ENCODE measurements at regions not wholly inside any gene's neighbourhood (a gene's known extent, or its start where the extent isn't known, plus 50 kb on each side); places are given as distances from the start of the nearest gene placed in this dataset.

DNA sequence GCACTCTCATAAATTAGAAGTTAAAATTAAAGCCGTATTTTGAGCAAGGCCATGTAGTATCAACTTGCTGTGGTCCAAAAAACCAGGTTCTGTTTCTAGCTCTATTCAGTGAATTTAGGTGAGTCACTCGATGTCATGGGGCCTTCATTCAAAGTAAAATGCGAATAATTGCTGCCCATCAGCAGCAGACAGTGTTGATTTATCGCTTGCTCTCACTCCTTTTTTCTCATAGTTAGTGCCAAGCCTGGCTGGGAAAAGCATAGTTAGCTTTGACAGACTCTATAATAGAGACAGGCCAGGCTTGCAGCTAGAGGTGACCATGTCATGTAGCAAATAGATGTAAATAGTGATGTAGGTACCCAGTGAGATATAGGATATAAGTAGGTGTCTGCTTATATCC, 136.0 kb downstream of the EDN1 start:
- DNase-seq = no peak

DNA sequence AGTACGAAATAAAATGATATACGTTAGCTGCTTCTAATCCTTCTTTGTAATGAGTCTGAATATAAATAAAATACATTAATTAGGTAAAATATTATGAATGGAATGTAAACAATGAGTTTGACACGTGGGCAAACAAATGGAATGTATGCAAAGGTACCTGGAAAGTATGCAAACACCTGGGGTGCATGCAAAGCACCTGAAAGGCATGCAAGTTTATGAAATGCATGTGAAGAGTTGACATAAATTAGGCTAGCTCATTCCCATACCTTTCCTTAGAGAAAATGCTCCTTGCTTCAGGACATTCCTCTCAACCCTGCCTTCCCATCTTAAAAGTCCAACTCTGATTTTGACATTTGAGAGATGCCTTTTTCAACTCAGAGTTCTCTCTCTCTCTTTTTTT, 140.9 kb downstream of the EDN1 start:
- DNase-seq = no peak

DNA sequence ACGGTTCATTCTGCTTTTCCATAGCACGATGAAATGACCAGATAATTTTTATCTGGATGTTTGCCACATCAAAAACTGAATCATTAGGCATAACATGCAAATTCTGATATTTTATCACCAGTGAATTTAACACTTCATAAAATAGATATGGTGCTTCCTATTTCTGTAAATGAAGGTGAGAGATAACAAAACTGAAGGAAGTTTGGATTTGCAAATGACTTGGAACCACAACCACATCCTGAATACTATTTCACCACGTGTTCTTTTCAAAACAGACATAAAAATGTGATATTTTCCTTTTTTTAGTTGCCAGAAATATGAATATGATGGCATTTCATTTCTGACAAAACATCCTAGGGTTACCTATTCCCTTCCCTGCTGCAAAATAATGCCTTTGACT, 146.1 kb downstream of the EDN1 start:
- no peak for DNase-seq

DNA sequence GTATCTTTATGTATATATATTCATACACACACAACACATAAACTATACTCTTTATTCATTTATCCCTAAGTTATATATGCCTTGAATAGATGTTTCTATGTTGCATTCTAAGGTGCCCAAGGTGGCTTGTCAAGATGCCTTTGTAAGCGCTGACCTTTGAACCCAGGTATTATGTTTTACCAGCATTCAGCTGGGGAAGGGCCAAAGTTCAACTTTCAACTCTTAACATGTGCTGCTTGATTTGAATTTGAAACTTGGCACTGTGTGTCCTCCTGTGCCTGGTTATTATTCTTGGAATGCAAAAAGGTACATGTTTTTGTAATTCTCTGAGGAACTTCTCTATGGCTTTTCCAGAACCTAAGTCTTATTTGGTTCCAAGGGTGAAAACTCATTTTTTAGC, 146.5 kb downstream of the EDN1 start:
- DNase-seq = no peak

DNA sequence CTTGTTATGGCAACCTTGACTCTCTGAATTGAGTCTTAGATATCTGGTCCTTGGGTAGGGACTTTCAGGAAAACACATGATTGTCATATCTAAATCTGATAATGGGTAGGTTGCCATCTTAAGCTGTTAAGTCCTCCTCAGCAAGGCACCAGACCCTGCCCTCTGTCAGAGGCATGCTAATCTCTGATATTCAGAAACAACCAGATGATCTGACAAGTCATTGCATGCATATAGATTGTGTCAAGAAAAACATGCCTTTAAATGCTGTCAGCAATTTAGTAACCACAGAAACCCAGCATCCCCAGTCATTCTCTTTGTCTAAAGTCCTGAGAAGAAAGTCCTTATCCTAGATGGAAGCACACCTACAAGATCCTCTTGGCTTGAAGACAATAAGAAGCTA, 149.1 kb downstream of the EDN1 start:
- DNase-seq = no peak

DNA sequence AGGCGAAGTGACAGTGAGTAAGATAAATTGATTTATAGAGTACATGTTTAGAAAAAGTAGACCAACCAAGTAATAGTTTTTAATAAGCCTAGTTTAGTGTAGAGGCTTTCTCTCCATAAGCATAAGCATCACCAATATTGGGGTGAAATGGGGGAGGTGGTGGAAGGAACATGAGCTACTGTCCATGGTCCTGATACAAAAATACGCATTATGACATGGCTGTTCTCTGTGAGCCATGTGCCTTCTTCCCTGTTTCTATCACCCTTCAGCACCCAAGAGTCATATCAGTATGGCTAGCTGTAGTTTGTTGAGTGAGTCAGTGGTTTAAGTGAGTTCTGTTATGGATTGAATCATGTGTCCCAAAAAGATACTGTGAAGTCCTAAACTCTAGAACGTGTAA, 150.8 kb downstream of the EDN1 start:
- no peak for DNase-seq

DNA sequence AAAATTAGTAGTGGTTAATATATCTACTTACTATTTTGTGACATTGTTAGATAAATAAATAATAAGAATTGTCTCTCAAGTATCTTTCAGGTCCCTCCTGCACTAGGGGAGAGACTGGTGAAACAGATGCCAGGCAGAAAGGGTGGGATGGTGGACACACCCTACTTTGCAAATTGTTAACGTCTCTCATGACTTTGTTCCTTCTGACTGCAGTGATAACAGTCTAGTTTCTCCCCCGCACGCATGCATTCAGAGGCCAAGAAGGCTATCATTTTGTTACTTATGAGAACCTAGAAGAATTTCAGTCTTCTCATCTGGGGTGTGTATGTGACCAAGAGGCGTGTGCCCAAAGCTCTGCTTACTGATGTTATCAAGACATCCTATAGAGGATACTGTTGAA, 152.3 kb downstream of the EDN1 start:
- DNase-seq = no peak

DNA sequence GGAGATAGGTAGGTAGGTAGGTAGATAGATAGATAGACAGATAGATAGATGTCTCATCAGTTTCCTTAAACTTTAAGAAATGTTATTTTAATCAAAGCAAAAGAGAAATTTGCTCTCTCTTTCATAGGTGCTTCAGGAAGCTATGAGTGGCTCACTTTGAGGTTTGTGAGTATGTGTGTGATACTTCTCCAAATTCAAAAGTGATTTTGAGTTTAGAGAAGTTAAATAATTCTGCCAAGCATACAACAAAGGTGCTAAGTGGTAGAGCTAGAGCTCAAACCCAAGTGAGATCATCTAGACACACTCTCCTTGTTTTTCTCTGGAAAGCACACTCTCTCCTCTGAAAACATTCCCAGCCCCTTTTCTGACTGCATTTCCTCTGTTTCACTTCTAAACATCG, 156.2 kb downstream of the EDN1 start:
- DNase-seq = no peak

DNA sequence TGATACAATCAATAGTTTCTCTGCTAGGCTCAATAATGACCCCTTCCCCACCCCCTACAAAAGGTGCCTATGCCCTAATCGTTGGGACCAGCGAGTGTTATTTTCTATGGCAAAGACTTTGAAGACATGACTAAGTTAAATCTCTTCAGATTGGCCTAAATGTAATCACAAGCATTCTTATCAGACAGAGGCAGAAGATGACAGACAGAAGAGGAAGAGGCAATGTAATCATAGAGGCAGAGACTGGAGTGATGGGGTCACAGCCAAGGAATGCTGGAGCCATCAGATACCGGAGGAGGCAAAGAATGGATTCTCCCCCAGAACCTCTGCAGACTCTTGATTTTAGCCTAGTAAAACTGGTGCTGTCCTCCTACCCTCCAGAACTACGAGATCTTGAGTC, 159.3 kb downstream of the EDN1 start:
- DNase-seq = no peak

DNA sequence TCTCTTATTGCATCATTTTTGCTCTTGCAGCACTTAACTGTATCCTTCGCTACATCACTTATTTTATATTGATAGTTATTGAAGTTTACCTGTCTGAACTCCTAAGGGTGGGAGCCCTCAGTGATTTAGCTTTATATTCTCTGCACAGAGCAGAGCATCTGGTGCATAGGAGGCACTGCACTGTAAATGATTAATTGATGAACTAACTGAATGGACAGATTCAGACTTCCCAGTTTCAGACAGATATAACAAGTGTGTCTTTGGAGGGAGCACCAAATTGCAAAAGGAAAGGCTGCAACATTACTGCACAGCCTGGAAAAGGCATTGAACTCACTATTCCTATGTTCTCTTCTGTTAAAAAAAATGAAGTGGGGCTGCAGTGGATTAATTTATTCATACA, 160.3 kb downstream of the EDN1 start:
- no peak for DNase-seq

DNA sequence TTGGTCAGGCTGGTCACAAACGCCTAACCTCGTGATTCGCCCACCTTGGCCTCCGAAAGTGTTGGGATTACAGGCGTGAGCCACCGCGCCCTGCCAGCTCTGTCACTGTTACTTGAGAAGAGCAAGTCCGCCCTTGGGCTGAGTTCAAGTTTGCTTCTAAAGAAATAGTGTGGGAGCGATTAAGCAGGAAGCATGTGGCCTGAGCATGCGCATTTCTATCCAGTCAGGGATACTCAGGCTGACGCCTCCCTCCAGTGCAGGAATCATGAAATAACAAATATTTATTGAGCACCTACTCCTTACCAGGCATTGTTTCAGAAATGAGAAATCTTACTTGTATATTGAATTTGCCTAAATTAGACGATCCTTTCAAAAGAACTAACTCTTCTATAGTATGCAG, 166.2 kb downstream of the EDN1 start:
- DNase-seq = no peak

DNA sequence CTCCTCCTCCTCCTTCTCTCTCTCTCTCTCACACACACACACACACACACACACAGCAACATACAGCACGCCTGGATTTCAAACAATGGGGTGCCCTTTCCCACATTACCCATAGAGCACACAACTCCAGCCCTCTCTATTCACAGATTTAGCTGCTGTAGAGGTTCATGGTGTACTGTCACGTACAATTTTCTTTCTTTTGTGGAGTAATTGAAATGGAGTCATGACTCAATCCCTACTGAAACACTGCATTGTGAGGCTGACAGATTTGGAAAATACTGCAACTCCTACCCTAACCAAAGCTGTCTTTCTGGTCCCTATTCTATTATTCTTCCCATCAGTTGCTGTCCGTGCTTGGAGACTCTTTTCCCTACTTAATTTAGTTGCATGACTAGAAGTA, 166.9 kb downstream of the EDN1 start:
- no peak for DNase-seq

DNA sequence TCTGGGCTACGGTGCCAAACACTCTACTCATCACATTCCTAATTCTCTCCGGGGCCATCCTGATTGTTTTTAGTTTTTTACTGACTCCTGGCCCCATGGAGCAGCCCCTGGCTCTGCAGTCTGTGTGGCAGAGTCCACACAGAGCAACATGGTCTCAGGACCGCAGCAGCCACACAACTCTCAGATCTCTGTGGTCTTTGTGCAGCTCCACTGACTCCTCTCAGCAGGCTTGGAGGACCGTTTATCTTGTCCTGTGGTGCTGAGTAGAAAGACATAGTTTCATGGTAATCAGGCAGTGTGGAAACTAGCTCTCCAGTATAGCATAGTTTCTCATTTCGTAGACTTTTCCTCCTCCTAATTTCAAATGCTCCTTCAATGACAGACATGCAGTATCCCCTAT, 168.4 kb downstream of the EDN1 start:
- no peak for DNase-seq

DNA sequence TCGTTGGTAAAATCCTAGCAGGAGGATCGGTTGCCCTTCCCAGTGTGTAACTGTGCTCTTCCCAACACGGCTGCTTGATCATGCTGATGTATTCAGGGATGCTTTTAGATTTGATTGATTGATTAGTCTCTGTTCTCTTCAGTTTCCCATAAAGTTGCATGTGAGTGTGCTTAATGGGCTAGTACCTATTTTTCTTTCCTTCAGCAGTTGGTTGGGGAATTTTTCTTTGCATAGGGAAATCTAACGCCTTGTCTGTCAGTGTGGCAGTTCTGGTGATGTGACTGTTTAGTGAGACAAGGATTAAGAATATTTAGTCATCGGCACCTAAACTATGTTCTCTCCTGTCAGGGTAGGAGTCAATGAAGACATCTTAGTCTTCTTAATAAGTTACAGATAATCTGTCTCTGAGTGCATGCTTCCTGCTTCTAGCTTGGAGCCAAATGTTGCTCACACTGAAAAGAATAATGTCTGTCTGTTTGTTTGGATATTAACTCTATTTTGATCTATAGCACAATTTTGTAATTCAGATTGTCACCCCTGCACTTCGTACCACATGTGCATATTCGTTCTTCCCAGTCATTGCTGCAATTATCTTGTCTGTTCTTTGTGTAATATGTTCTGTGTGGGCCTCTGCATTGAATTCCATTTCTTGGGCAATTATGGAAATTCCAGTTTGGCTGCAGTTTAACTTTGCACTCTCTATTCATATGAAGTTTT, 169.9 kb downstream of the EDN1 start:
- no peak for DNase-seq

DNA sequence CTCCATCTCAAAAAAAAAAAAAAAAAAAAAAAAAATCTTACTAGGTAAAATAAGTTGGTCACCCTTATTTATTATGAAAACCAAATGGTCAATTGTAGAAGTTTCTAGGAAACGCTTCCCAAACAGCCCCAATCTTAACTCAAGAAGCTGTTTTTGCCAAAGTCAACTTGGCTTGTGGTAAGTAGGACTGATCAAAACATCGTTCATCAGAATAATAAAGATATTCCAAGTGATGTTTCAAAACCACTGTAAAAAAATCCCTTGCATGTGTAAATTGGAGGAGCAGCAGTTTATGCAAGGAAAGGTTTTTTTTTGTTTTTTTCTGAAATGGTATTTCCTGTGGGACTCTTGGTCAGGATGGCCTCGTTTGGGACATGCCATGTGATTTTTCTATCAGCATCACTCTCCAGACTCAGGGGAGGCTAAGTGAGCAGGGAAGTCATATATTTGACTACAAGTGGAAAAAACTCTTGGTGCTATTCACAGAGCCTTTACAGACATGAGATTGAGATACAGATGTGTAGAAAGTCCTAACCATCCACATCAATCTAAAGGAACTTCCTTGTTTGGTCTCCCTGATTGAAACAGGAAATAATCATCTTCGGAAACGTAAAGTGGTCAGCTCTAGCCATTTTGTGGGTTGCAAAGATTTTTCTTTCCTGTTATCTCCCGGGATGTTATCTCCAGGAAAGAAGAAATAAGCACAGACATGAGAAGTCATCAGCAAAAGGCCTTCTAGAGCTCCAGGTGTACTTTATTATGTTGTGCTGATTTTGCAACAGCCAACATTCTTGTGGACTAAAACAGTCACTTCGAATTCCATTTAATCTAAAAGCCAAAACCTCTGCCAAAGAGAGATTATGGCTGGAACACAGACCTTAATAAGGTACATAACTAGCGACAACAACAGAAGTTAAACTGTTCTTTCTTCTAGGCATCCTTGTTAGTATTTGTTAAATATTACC, 177.8 kb downstream of the EDN1 start:
- no peak for DNase-seq

DNA sequence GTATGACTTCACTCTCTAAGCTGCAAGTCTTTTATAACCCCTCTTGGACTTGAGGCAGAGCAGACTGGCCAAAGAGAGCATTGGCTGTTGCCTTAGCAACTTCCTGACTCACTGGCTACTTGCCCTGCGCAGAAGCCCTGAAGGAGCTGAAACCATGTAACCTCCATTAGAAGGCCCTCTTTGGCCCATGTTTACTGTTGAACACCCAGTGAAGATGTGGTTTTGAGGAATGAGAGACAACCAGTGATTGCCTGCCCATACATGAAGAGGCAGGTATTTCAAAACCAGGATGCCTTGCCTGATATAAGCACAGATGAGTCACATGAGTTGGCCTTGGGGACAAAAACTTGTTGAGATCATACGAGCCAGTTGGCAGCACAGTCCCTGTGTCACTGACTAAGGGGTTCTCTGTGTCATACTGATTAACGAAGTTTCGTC, 182.5 kb downstream of the EDN1 start:
- DNase-seq = no peak

DNA sequence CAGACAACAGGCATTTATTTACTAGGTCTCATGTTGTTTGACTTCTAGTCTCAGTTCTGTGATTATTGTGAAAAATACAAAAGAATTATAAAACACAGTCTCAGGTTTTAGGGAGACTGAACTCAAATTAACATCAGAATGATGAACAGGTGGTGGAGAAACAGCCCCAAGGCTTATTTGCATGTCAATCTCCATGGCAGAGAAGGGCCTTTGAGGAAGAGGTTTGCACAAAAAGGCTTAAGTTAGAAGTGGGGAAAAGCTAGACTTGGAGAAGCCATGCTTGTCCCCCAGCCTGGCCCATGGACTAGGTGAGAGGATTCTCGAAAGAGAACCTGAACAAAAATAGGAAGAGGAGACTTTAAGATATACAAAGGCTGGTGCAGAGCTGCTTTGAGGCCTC, 183.3 kb downstream of the EDN1 start:
- DNase-seq = no peak

DNA sequence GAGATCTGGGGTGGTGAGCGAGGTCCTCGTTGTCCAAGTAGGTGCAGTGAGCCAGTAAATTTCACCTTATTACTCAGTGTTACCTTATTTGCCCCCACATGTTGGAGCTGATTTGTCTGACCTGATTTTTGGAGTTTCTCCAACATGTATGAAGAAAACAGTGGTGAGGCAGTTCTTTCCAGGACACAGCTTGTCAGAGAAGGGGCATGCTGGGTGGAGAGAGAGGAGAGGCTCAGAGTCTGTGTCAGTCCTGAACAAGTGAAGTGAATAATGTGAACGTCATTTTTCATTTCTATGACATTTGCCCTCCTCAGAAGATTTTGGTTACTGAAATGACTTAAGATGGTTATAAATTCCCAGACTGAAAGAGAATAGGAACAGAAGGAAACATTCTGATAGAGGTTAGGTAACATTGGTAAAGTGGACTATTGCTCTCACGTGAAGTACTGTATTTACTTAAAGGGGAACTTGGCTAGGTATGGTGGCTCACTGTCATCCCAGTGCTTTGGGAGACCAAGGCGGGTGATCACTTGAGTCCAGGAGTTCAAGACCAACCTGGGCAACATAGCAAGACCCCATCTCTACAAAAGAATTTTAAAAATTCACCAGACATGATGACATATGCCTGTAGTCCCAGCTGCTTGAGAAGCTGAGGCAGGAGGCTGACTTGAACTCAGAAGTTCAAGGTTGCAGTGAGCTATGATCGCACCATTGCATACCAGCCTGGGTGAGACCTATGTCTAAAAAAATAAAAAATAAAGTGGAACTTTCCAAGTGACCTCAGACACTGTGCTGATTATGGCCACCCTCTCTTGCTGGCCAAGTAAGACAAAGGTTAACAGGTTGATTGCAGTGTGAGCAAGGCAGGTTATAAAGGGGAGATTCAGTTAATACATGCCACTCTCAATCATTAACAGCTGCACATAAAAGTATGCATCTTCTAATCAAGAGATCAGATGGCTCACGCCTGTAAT, 184.3 kb downstream of the EDN1 start:
- no peak for DNase-seq

DNA sequence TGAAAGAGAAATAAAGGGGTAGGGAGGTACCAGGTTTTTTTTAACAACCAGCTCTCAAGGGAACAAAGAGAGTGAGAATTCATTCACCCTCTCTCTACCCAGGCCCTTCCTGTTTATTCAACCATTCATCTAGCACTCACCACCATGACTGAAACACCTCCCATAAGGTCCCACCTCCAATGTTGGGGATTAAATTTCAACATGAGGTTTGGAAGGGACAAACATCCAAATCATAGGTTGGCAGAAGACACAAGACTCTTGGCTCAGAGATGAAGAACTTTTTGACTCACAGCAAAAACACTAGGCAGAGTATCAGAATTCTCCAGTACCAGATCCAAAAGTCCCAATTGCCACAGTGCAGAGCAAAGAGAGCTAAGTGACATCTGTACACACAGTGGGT, 186.3 kb downstream of the EDN1 start:
- DNase-seq = no peak

DNA sequence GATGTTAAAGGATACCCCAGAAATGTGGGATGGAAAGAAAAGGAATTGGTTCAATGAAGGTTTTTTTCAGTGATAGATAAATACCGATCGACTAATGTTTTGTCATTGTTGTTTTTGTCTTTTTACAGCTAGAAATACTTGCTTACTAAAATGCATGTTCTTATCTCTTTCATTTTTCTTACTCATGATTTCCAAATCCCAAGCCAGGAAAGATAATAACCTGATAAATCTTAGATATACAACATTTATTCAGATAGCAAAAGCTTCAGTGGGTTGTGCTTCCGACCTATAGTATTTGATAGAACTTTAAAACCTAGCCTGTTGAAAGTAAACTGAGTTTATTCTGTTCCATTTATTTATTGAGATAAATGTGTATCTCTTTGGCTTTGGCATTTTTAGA, 187.5 kb downstream of the EDN1 start:
- no peak for DNase-seq

DNA sequence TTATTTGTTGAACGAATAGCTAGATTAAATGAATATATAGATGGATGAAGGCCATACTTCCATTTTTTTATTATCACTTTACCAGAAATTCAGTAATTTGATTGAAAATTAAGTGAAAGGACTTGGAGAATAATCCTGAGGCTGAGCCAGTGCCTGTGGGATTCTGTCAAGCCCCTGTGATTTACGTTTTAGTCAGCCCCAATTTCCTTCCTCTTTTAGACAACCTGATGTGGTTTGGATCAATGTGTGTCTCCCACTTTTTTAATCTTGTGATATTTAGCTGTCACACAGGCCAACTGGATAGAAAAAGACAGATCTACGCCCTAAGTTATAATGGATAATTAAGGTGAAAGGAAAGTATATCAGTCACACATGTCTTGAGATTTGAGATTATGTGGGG, 188.8 kb downstream of the EDN1 start:
- DNase-seq = no peak

DNA sequence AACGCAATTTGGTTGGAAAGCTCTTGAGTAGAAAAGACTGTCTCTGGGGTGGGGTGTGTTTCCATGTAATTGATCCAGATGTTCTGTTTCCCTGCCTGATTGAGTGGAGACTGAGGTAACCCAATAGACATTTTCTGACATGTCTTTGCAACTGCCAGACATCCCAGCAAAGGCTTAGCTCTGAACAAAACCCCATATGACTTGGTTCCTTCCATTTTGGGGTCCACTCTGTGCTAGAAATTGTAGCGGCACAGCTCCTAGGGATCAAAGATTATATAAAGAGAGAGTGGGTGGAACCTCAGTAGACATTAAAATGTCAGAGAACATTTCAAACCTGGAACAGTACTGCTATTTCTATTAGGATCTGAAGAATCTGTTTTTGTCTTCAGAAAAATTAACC, 189.3 kb downstream of the EDN1 start:
- no peak for DNase-seq

DNA sequence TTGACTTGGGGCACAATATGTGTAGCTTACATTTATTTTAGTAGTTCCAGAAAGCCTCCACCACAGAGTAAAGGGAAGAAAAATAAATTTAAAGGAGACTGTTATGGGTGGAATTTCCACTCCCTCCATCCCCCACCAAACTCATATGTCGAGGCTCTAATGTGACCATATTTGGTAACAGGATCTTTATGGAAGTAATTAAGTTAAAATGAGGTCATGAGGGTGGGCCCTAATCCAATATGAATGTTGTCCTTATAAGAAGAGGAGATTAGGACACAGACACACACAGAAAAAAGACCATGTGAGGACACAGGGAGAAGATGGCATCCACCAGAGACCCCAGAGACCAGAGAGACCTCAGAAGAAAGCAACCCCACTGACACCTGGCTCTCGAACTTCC, 189.7 kb downstream of the EDN1 start:
- no peak for DNase-seq
